DOHH2 (cell line): ENCODE measurements at regions not wholly inside any gene's neighbourhood (a gene's known extent, or its start where the extent isn't known, plus 50 kb on each side); places are given as distances from the start of the nearest gene placed in this dataset.

Experiments
- CTCF ChIP-seq: fragments of 200-600 bp; sonication (generic); IDR thresholded peaks from one replicate; pipeline ENCODE4 v1.5.1; 2014; ENCODE audit warnings: antibody characterized with exemption, mild to moderate bottlenecking, low read depth, low read length; ENCODE audit not compliant: poor library complexity, severe bottlenecking
- EZH2phosphoT487 ChIP-seq: fragments of 200-600 bp; sonication (generic); IDR thresholded peaks from 2 replicates; pipeline ENCODE4 v1.6.1; 2017; ENCODE audit warnings: borderline replicate concordance, mild to moderate bottlenecking, antibody characterized with exemption, low read length, moderate library complexity, mixed read lengths

- TF ChIP-seq CTCF: no peak
- TF ChIP-seq EZH2phosphoT487: no peak
Measured at GRCh38 chrX:112961981-112962380, 121.3 kb upstream of the AMOT start.
